ENCODE measurements at regions not wholly inside any gene's neighbourhood (a gene's known extent, or its start where the extent isn't known, plus 50 kb on each side); places are given as distances from the start of the nearest gene placed in this dataset.

GRCh38 chr11:37671321-37671720, 1073.3 kb upstream of the RAG2 start:
- FAIRE-seq, result no peak
- no peak for DNase-seq (ENCODE audit: low read depth in 1 of 2, low spot score in 1 of 2)

DNA sequence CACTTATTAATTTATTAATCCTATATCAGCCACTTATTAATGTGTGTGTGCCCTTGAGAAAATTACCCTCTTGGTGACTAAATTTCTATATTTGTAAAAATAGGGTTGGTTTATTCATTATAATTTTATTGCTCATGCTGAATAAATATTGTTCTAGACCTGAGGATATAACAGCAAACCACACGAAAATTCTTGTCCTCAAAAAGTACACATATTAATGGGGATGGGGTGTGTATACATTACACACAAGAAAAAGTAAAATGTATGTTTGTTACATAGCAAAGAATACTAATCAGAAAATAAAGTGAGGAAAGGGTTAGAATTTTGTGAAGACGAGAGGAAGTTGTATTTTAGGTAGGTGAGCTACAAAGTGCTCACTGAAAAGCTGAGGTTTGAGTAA, 1068.9 kb upstream of the RAG2 start:
- Histone ChIP-seq H3K4me1 (no peaks in the 10 kb centered on the region), H3K9me3 (no peaks in the 10 kb centered on the region), H3K4me3 (no peak overlapping the region), H3K4me2 (no peak overlapping the region), H3K27ac (no peak overlapping the region)
- no peak for ATAC-seq
- TF ChIP-seq HOXA7 (CRISPR knock-in tag; IDR thresholded peaks at IDR 0.05) (no peak), ZNF302 (CRISPR knock-in tag; IDR thresholded peaks at IDR 0.05) (no peak), ZC3H11A (IDR thresholded peaks at IDR 0.05) (no peak), FOSB (CRISPR knock-in tag; IDR thresholded peaks at IDR 0.05) (no peak), RAD21 (conservative IDR thresholded peaks at IDR 0.05 in 1 of 2, IDR thresholded peaks at IDR 0.05 in 1 of 2) (no peak), TP53 (CRISPR knock-in tag; IDR thresholded peaks at IDR 0.05) (no peak), HOXB13 (CRISPR knock-in tag; IDR thresholded peaks at IDR 0.05; ENCODE audit: low read depth) (no peak), HEYL (CRISPR knock-in tag; IDR thresholded peaks at IDR 0.05) (no peak), HOXB5 (CRISPR knock-in tag; IDR thresholded peaks at IDR 0.05) (no peak), JUN (IDR thresholded peaks at IDR 0.05) (no peak), KDM5A (IDR thresholded peaks at IDR 0.05) (no peak), CHD4 (IDR thresholded peaks at IDR 0.05; ENCODE audit: borderline replicate concordance) (no peak), REST (IDR thresholded peaks at IDR 0.05) (no peak), MAFK (IDR thresholded peaks at IDR 0.05; ENCODE audit: partially characterized antibody) (no peak)
- TF ChIP-seq, protein P1, sequence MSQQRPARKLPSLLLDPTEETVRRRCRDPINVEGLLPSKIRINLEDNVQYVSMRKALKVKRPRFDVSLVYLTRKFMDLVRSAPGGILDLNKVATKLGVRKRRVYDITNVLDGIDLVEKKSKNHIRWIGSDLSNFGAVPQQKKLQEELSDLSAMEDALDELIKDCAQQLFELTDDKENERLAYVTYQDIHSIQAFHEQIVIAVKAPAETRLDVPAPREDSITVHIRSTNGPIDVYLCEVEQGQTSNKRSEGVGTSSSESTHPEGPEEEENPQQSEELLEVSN (IDR thresholded peaks at IDR 0.05; ENCODE audit: borderline replicate concordance, low read depth), result no peak
- POLR2A ChIA-PET, result no interaction called here
- CTCF ChIA-PET, result no interaction called here
- WGBS (ENCODE audit: missing lambda C conversion rate), result 1% methylated on average over 2 of the region's 2 CpGs
- no peak for DNase-seq (ENCODE audit: low read depth in 1 of 2, low spot score in 1 of 2)
- FAIRE-seq, result no peak

More at GRCh38 chr11:37671321-37671720, 1073.3 kb upstream of the RAG2 start:
- no peak for ATAC-seq
- no peak overlapping the region for H3K27ac ChIP-seq
- H3K4me1 ChIP-seq, result no peaks in the 10 kb centered on the region
- no peak for TF ChIP-seq RFX5 (IDR thresholded peaks at IDR 0.05)
- no peak for TF ChIP-seq JUNB (IDR thresholded peaks at IDR 0.05)
- TF ChIP-seq BHLHE40 (IDR thresholded peaks at IDR 0.05; ENCODE audit: low read depth, low read length), result no peak
- TF ChIP-seq HDAC2 (IDR thresholded peaks at IDR 0.05), result no peak
- no peak for TF ChIP-seq EP300 (IDR thresholded peaks at IDR 0.05)
- TF ChIP-seq TFCP2L1 (CRISPR knock-in tag; IDR thresholded peaks at IDR 0.05), result no peak
- TF ChIP-seq CHD4 (IDR thresholded peaks at IDR 0.05; ENCODE audit: borderline replicate concordance), result no peak
- TF ChIP-seq POLR2AphosphoS2 (conservative IDR thresholded peaks at IDR 0.05; ENCODE audit: low read length), result no peak
- no peak for TF ChIP-seq CBX8 (IDR thresholded peaks at IDR 0.05)
- TF ChIP-seq HOXB5 (CRISPR knock-in tag; IDR thresholded peaks at IDR 0.05), result no peak
- TF ChIP-seq, protein P2, sequence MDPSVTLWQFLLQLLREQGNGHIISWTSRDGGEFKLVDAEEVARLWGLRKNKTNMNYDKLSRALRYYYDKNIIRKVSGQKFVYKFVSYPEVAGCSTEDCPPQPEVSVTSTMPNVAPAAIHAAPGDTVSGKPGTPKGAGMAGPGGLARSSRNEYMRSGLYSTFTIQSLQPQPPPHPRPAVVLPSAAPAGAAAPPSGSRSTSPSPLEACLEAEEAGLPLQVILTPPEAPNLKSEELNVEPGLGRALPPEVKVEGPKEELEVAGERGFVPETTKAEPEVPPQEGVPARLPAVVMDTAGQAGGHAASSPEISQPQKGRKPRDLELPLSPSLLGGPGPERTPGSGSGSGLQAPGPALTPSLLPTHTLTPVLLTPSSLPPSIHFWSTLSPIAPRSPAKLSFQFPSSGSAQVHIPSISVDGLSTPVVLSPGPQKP (IDR thresholded peaks at IDR 0.05; ENCODE audit: low read depth, low read length), result no peak
- no peak for TF ChIP-seq CHD2 (IDR thresholded peaks at IDR 0.05; ENCODE audit: low read length, partially characterized antibody)
- no peak for TF ChIP-seq NPAS2 (CRISPR knock-in tag; IDR thresholded peaks at IDR 0.05; ENCODE audit: borderline replicate concordance)
- no peak for TF ChIP-seq EHF (CRISPR knock-in tag; IDR thresholded peaks at IDR 0.05)
- no peak for TF ChIP-seq ZC3H11A (IDR thresholded peaks at IDR 0.05)
- TF ChIP-seq, protein P3, sequence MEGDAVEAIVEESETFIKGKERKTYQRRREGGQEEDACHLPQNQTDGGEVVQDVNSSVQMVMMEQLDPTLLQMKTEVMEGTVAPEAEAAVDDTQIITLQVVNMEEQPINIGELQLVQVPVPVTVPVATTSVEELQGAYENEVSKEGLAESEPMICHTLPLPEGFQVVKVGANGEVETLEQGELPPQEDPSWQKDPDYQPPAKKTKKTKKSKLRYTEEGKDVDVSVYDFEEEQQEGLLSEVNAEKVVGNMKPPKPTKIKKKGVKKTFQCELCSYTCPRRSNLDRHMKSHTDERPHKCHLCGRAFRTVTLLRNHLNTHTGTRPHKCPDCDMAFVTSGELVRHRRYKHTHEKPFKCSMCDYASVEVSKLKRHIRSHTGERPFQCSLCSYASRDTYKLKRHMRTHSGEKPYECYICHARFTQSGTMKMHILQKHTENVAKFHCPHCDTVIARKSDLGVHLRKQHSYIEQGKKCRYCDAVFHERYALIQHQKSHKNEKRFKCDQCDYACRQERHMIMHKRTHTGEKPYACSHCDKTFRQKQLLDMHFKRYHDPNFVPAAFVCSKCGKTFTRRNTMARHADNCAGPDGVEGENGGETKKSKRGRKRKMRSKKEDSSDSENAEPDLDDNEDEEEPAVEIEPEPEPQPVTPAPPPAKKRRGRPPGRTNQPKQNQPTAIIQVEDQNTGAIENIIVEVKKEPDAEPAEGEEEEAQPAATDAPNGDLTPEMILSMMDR (IDR thresholded peaks at IDR 0.05), result no peak
- no peak overlapping the region for H3K4me3 ChIP-seq
- H3K9me3 ChIP-seq, result no peaks in the 10 kb centered on the region; the same call in 2 of the 3 replicates
- POLR2A ChIA-PET, result no interaction called here
- CTCF ChIA-PET, result no interaction called here
- H3K4me2 ChIP-seq, result no peak overlapping the region
